GM23338 (cell line): ENCODE measurements at regions not wholly inside any gene's neighbourhood (a gene's known extent, or its start where the extent isn't known, plus 50 kb on each side); places are given as distances from the start of the nearest gene placed in this dataset.

Source experiments
- CREB1 ChIP-seq: fragments of 250-450 bp; sonication (Bioruptor Pico); IDR thresholded peaks from 2 replicates; pipeline ENCODE4 v1.5.0; 2020; ENCODE audit warnings: low read depth, mild to moderate bottlenecking, moderate library complexity
- CTCF ChIP-seq, 2 experiments: fragments of 200-600 bp in 1 of 2; sonication (generic) in 1 of 2; conservative IDR thresholded peaks; 2 replicates each; pipeline versions ENCODE4 v1.5.1 to v1.6.1; 2016 to 2017; ENCODE audit warnings: antibody characterized with exemption in 2 of 2, low read depth in 2 of 2, mild to moderate bottlenecking in 2 of 2, moderate library complexity in 1 of 2
- EZH2 ChIP-seq: fragments of 200-600 bp; sonication (generic); IDR thresholded peaks from one replicate; pipeline ENCODE4 v1.8.0; 2017; ENCODE audit warnings: antibody characterized with exemption, mild to moderate bottlenecking, low read depth; ENCODE audit not compliant: unreplicated experiment
- POLR2AphosphoS5 ChIP-seq: IDR thresholded peaks from 2 replicates; pipeline ENCODE4 v1.6.1; 2016; ENCODE audit warnings: antibody characterized with exemption, low read depth
- TF ChIP-seq, protein P1 (sequence below): IDR thresholded peaks from one replicate; pipeline ENCODE4 v1.6.1; 2018; ENCODE audit warnings: antibody characterized with exemption; ENCODE audit not compliant: unreplicated experiment

GRCh38 chr1:67540733-67541125 lies 110.5 kb upstream of the SERBP1 start:
- TF ChIP-seq CTCF (conservative IDR thresholded peaks at IDR 0.05; ENCODE audit: low read depth in 2 of 2), result no peak
- TF ChIP-seq POLR2AphosphoS5, result no peak
- no peak for TF ChIP-seq EZH2
- TF ChIP-seq CREB1 (CRISPR knock-in tag), result no peak
- TF ChIP-seq, protein P1, sequence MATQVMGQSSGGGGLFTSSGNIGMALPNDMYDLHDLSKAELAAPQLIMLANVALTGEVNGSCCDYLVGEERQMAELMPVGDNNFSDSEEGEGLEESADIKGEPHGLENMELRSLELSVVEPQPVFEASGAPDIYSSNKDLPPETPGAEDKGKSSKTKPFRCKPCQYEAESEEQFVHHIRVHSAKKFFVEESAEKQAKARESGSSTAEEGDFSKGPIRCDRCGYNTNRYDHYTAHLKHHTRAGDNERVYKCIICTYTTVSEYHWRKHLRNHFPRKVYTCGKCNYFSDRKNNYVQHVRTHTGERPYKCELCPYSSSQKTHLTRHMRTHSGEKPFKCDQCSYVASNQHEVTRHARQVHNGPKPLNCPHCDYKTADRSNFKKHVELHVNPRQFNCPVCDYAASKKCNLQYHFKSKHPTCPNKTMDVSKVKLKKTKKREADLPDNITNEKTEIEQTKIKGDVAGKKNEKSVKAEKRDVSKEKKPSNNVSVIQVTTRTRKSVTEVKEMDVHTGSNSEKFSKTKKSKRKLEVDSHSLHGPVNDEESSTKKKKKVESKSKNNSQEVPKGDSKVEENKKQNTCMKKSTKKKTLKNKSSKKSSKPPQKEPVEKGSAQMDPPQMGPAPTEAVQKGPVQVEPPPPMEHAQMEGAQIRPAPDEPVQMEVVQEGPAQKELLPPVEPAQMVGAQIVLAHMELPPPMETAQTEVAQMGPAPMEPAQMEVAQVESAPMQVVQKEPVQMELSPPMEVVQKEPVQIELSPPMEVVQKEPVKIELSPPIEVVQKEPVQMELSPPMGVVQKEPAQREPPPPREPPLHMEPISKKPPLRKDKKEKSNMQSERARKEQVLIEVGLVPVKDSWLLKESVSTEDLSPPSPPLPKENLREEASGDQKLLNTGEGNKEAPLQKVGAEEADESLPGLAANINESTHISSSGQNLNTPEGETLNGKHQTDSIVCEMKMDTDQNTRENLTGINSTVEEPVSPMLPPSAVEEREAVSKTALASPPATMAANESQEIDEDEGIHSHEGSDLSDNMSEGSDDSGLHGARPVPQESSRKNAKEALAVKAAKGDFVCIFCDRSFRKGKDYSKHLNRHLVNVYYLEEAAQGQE, result no peak
